ENCODE measurements at regions not wholly inside any gene's neighbourhood (a gene's known extent, or its start where the extent isn't known, plus 50 kb on each side); places are given as distances from the start of the nearest gene placed in this dataset.

- H3K9ac ChIP-seq (ENCODE audit: control insufficient read depth, extremely low read depth, insufficient read depth, low read length), result no peak overlapping the region
- no peak overlapping the region for H3K27ac ChIP-seq (ENCODE audit: control insufficient read depth, insufficient read depth, low read length)
- no peaks in the 10 kb centered on the region for H3K27me3 ChIP-seq (ENCODE audit: control insufficient read depth, extremely low read depth, insufficient read depth, low read length)
- no peak overlapping the region for H2AFZ ChIP-seq (ENCODE audit: control insufficient read depth, low read length)
- dilution Hi-C loops (cut with MboI; ENCODE audit: extremely low pct_ligation_motif_present, low sequenced_read_pairs), result no loop called here
- H3K36me3 ChIP-seq (ENCODE audit: control insufficient read depth in 2 of 2, extremely low read depth in 1 of 2, insufficient read depth in 2 of 2, low read length in 2 of 2), result no peaks in the 10 kb centered on the region
- no peak for TF ChIP-seq EZH2 (IDR thresholded peaks at IDR 0.05; ENCODE audit: low read length)
- no peak for TF ChIP-seq CTCF (optimal IDR thresholded peaks at IDR 0.05 in 1 of 3, IDR thresholded peaks at IDR 0.05 in 1 of 3, conservative IDR thresholded peaks at IDR 0.05 in 1 of 3; ENCODE audit: extremely low read depth in 1 of 3, insufficient read depth in 2 of 3, low read length in 3 of 3)
- FAIRE-seq (no peak), DNase-seq (ENCODE audit: low read depth, low spot score) (no peak)
- H3K9me3 ChIP-seq (ENCODE audit: control insufficient read depth, low read depth, low read length), result no peaks in the 10 kb centered on the region
- H3K4me3 ChIP-seq (ENCODE audit: control insufficient read depth in 2 of 3, extremely low read depth in 1 of 3, insufficient read depth in 2 of 3, low read depth in 1 of 3, low read length in 3 of 3), result no peak overlapping the region
- H3K4me2 ChIP-seq (ENCODE audit: control insufficient read depth, extremely low read depth, insufficient read depth, low read depth, low read length), result no peak overlapping the region
- no peaks in the 10 kb centered on the region for H3K9me1 ChIP-seq (ENCODE audit: control insufficient read depth, extremely low read depth, insufficient read depth, low read length)
- H3K4me1 ChIP-seq (ENCODE audit: control insufficient read depth, extremely low read depth, insufficient read depth, low read length), result peaks cover 8% of the 10 kb centered on the region
- H4K20me1 ChIP-seq (ENCODE audit: control insufficient read depth, extremely low read depth, insufficient read depth, low read length), result no peaks in the 10 kb centered on the region
- H3K79me2 ChIP-seq (ENCODE audit: control insufficient read depth, insufficient read depth, low read length), result no peaks in the 10 kb centered on the region
These were observed 131.3 kb upstream of the KCTD7 start for GRCh38 chr7:66497346-66497745.

- Histone ChIP-seq H3K4me2 (ENCODE audit: control insufficient read depth, extremely low read depth, insufficient read depth, low read depth, low read length) (no peak overlapping the region), H4K20me1 (ENCODE audit: control insufficient read depth, extremely low read depth, insufficient read depth, low read length) (no peaks in the 10 kb centered on the region), H2AFZ (ENCODE audit: control insufficient read depth, low read length) (no peak overlapping the region), H3K9ac (ENCODE audit: control insufficient read depth, extremely low read depth, insufficient read depth, low read length) (no peak overlapping the region), H3K4me3 (ENCODE audit: control insufficient read depth in 2 of 3, extremely low read depth in 1 of 3, insufficient read depth in 2 of 3, low read depth in 1 of 3, low read length in 3 of 3) (no peak overlapping the region), H3K4me1 (ENCODE audit: control insufficient read depth, extremely low read depth, insufficient read depth, low read length) (no peaks in the 10 kb centered on the region), H3K79me2 (ENCODE audit: control insufficient read depth, insufficient read depth, low read length) (no peaks in the 10 kb centered on the region), H3K9me3 (ENCODE audit: control insufficient read depth, low read depth, low read length) (no peaks in the 10 kb centered on the region), H3K9me1 (ENCODE audit: control insufficient read depth, extremely low read depth, insufficient read depth, low read length) (no peaks in the 10 kb centered on the region), H3K27ac (ENCODE audit: control insufficient read depth, insufficient read depth, low read length) (no peak overlapping the region), H3K36me3 (ENCODE audit: control insufficient read depth in 2 of 2, extremely low read depth in 1 of 2, insufficient read depth in 2 of 2, low read length in 2 of 2) (no peaks in the 10 kb centered on the region), H3K27me3 (ENCODE audit: control insufficient read depth, extremely low read depth, insufficient read depth, low read length) (no peaks in the 10 kb centered on the region)
- TF ChIP-seq EZH2 (IDR thresholded peaks at IDR 0.05; ENCODE audit: low read length) (no peak), CTCF (optimal IDR thresholded peaks at IDR 0.05 in 1 of 3, IDR thresholded peaks at IDR 0.05 in 1 of 3, conservative IDR thresholded peaks at IDR 0.05 in 1 of 3; ENCODE audit: extremely low read depth in 1 of 3, insufficient read depth in 2 of 3, low read length in 3 of 3) (no peak)
- DNase-seq (ENCODE audit: low read depth, low spot score) (no peak), FAIRE-seq (no peak)
- dilution Hi-C loops (cut with MboI; ENCODE audit: extremely low pct_ligation_motif_present, low sequenced_read_pairs), result no loop called here
These were observed 128.6 kb upstream of the KCTD7 start for GRCh38 chr7:66500087-66500486.
